ENCODE measurements at regions not wholly inside any gene's neighbourhood (a gene's known extent, or its start where the extent isn't known, plus 50 kb on each side); places are given as distances from the start of the nearest gene placed in this dataset.

DNA sequence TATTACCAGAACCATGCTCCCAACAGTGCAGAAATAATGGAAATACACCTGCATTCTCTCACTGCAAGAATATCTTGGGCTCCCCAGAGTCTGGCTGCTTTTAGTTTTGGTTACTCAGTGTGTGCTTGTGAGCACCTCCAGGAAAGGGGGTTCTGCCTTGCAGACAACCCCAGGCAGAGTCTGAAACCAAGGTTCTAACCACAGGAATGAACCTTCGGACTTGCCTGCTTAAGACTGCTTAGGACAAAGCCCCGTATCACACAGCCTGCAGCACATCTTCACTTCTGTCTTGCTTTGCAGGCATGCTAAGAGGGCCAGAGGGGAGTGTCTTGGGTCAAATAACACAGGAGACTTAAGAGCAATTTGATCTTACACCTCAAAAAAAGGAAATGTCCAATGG lies 94.8 kb upstream of the SPATA31C2 start:
- DNase-seq (ENCODE audit: low read depth in 3 of 3, low spot score in 1 of 3) = no peak

DNA sequence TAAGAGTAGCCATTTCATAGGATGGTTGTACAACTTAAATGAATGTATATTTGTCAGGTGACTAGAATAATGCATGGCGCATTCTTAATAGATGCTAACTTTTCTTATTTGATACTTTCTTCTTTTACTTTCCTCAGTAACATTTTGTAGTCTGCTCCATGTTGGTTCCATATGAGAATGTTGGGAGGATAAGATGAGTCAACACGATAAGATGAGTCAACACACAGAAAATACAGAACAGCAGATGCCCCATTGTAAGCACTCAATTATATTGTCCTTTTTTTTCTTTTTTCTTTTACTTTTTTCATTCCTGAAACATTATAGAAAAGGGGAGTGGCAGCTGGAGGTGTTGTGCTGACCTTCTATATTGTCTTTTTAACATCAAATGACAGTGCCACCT lies 92.3 kb upstream of the SPATA31C2 start:
- DNase-seq (ENCODE audit: low read depth in 3 of 3, low spot score in 1 of 3) = no peak

DNA sequence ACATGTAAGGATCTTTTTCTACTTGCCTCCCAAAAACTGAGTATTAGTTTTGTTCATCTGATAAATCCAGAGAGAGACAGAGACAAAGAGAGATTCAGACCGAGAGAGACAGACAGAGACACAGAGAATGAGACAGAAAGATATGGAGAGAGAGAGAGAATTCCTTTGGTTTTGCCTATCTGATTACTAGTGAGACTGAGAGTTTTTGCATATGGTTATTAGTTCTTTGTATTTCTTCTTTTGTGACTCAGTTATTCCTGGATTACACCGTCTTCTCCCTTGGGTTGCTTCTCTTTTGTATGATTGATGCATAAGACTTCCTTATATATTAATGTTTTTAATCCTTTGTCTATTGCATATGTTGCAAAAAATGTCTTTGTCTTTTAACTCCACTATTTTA lies 91.2 kb upstream of the SPATA31C2 start:
- no peak for DNase-seq (ENCODE audit: low read depth in 3 of 3, low spot score in 1 of 3)

- DNase-seq (ENCODE audit: low read depth in 3 of 3, low spot score in 1 of 3) = no peak
Measured at GRCh38 chr9:88224938-88225337, 86.7 kb upstream of the SPATA31C2 start.

- DNase-seq (ENCODE audit: low read depth in 3 of 3, low spot score in 1 of 3) = no peak
Measured at GRCh38 chr9:88221105-88221504, 82.8 kb upstream of the SPATA31C2 start.

- DNase-seq (ENCODE audit: low read depth in 3 of 3, low spot score in 1 of 3) = no peak
Measured at GRCh38 chr9:88220652-88221051, 82.4 kb upstream of the SPATA31C2 start.

DNA sequence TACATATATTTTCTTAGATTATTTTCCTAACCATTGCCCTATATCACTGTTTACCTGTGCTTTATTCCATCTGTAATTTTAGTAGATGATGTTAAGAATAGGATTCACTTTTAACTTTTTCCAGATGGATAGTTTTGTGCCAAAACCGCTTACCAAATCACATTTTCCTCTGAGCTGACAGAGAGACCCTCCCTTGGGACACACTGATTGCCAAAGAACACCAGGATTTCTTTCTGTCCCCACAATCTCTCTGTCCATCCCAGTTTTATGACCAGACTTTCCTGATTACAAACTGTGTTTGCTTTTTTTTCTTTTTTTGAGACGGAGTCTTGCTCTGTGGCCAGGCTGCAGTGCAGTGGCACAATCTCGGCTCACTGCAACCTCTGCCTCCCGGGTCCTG lies 81.3 kb upstream of the SPATA31C2 start:
- DNase-seq (ENCODE audit: low read depth in 3 of 3, low spot score in 1 of 3) = no peak

DNA sequence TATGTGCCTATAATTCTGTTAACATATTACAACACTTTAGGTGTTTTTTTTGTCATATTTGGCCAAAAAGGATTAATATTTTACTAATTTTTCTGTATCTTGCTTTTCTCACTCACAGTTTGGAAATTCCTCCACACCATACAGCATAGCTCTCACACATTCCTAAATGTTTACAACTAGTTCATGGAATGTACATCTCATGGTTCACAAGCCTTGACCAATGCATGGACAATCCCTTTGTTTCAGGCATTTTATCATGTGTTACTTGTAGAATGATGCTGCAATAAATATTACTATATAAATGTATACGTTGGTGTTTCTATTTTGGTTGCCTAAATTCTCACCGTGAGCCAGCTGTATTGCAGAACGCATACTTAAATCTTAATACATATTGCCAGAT lies 80.5 kb upstream of the SPATA31C2 start:
- DNase-seq (ENCODE audit: low read depth in 3 of 3, low spot score in 1 of 3) = no peak

DNA sequence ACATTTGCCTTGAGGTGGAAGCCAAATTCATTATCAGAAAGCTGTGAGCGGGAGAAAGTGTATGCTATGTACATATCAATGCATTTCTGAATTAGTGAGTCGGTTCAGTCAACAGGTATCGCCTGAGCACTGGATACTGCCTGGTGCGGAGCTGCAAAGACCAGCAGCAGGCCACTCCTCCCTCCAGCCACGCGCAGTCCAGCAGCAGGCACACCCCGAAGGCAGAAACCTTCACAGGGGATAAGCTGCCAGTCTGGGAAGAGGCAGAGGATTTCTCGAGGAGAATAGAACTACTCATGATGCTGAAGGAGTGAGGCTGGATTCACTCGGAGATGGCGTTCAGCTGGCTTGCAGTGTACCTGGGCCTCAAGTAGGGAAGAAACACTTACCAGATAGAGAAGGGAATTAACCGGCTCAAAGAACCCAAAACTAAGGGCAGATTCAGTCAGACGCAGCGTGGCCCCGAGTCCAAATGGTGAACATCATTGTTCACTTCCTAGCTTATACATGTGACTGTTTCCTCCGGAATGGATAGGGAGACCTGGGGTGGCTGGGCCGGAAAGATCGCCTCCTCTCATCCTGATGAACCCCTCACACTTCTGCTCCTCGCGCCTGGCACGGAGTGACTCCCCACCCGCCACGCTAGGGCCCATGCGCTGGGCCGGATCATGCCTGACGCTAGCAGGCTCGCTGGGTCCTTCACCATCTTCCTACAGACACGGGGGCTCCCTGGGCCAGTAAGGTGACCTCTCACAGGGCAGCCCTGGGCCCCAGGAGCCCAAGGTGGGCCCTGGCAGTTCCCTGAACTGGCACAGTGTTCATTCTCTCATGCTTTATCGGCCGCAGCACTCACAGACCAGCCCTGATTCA lies 78.1 kb upstream of the SPATA31C2 start:
- DNase-seq (ENCODE audit: low read depth in 3 of 3, low spot score in 1 of 3) = no peak

DNA sequence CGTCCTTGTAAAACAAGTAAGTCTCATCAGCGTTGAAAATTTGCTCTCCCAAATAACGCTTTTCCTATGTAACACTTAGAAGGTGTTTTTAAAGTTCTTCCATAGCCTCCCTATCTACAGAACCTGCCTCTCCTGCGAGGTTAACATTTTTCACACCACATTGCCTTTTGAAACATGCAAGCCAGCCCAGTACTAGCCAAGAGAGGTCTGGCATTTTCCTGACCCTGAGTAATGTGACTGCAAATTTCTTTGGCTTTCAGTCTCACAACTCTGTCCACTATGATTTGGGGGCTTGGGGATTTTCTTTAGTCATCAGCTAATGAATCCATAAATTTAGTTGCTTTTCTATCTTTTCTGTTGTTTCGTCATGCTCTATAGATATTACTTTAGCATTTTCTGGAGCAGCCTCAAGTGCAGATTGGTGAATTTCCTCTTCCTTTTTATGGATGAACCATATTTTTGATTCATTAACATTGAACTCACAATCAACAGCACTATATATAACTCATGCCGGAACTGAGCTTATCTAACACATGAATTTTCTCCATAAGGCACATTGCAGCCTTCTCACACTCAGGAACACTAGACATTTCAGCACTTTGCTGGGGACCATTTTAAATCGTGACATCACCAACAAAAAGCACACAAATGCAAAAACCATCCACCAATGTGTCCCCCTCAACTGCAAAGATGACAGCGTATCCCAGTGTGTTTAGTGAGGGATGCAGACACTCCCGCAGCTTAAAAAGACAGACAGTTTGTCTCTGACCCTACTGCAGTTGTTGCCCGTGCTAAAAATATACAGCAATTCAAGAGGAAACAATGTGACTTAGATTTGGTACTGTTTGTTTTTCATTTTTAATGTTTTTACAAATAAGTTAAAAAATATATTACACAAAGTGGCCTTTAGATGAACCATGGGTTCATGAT lies 77.2 kb upstream of the SPATA31C2 start:
- DNase-seq (ENCODE audit: low read depth in 3 of 3, low spot score in 1 of 3) = no peak

- no peak for DNase-seq (ENCODE audit: low read depth in 3 of 3, low spot score in 1 of 3)
Measured at GRCh38 chr9:88202321-88202720, 64.0 kb upstream of the SPATA31C2 start.

DNA sequence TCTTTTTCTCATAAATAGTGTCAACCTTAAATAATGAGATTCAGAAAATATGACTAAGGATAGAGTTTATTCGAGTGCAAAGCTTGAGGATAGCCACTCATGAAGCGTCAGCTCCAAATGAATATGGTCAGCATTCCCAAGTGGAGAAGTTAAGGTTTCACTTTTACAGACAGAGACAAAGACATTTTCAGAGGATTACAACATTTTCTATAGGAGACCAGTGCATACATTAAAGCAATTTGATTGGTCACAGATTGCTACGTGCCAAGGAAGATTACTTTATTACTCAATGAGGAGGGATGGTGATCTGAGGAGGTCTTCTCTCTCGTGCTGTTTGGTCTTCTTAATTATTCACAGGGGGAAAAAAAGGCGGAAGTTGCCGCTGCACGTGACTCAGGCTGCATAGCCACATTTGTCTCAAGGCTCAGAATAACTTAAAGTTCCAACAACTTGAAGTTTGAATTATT lies 60.1 kb upstream of the SPATA31C2 start:
- no peak for DNase-seq (ENCODE audit: low read depth in 3 of 3, low spot score in 1 of 3)

GRCh38 chr9:88197781-88198340 lies 59.6 kb upstream of the SPATA31C2 start:
- no peak for DNase-seq (ENCODE audit: low read depth in 3 of 3, low spot score in 1 of 3)

- DNase-seq (ENCODE audit: low read depth in 3 of 3, low spot score in 1 of 3) = no peak
Measured at GRCh38 chr9:88197016-88197415, 58.7 kb upstream of the SPATA31C2 start.

DNA sequence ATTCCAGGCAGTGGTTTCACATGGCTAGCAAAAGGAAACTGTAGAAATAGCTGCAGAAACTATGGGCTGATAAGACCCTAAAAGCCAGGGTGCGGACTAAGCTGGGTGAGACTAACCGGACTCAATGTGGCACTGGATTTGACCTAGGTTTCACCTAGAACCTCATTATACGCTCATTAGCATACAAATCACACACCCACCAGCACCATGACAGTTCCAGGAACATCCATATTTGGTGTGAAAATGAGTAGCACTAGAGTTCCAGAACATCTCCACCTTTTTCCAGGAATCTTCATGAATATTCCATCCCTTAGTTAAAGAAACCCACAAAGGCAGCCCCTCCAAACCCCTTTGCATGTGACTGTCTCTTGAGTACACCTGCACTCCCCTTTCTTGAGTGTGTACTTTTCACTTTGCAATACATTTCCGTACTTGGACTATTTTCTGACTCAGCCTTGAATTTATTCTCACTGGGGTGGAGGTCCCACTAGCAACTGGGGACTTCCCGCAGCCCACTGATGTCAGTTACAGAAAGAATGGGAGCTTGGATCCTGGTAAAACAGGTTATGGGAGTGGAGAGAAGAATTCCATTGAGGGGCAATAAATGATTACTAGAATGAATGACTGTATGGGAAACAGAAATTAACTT lies 58.0 kb upstream of the SPATA31C2 start:
- DNase-seq (ENCODE audit: low read depth in 3 of 3, low spot score in 1 of 3) = no peak

- no peak for DNase-seq (ENCODE audit: low read depth in 3 of 3, low spot score in 1 of 3)
Measured at GRCh38 chr9:88193766-88194165, 55.5 kb upstream of the SPATA31C2 start.

DNA sequence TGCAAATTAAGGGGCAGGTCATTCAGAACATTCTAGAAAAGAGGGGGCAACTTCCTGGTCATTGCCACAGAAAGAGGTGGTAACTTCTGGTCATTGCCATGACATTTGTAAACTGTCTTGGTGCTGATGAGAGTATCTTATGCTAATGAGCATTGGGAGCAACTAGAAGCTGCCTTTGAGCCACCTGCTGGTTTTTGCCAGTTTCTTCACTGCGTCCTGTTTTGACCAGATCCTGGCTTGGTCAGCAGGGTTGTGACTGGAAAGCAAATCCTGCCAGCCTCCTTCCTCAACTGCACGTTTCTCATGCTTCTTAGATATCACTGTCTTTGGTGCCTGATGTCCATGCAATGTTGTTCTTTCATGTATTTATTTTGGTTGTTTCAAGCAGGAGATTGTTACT lies 53.2 kb upstream of the SPATA31C2 start:
- no peak for DNase-seq (ENCODE audit: low read depth in 3 of 3, low spot score in 1 of 3)

DNA sequence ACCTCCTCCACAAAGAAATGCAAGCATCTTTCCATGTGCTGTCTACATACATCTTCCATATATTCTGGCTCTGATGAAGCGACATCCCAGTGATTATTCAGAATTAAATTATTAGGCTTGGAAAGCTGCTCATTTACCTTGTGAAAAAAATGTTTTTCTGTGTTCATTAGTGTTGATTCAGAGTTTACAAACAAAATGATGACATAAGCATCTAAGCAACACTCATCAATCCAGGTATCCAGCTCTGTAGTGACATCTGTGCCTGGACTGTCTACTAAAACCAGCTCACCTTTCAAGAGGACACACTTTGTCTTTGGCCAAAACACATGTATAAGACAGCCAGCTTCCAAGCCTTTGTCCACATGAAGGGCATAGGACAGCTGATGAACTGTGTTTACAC lies 51.1 kb upstream of the SPATA31C2 start:
- DNase-seq (ENCODE audit: low read depth in 3 of 3, low spot score in 1 of 3) = no peak

All from stimulated activated CD4-positive, alpha-beta T cell treated with anti-CD3 and anti-CD28 coated beads, TNF-alpha, amount 100 ng/mL, for 1 hour (primary cell).